HCT116 (cell line): ENCODE measurements at regions not wholly inside any gene's neighbourhood (a gene's known extent, or its start where the extent isn't known, plus 50 kb on each side); places are given as distances from the start of the nearest gene placed in this dataset.

ENCODE experiments used
- ATAC-seq: fragments of 200-7000 bp; cut with Tn5 transposase; 2 replicates; pipeline ENCODE4 v1.9.1; 2020; ENCODE audit warnings: mild to moderate bottlenecking, moderate library complexity
- BruUV-seq: library from RNA; stranded (reverse); fragments of 400-500 nt; replicated peaks from 2 replicates; lab custom pipeline; 2021; lab: Mats Ljungman, UMichigan
- CTCF ChIA-PET: fragments of 300-600 bp; sonication (Branson Sonifier 250); formaldehyde crosslinking; loops from one replicate; lab custom pipeline; 2021; ENCODE audit warnings: antibody characterized with exemption; lab: Charles Lee
- POLR2A ChIA-PET: fragments of 300-600, 350-600 bp; sonication (Branson Sonifier 250); formaldehyde crosslinking; loops from one replicate; lab custom pipeline; 2021; ENCODE audit warnings: antibody characterized with exemption; lab: Charles Lee
- RAD21 ChIA-PET, 2 experiments: fragments of 300-600 bp; sonication (Branson Sonifier 250); formaldehyde crosslinking; loops; one replicate each; lab custom pipeline; 2023; ENCODE audit warnings: low total read pairs in 2 of 2; ENCODE audit not compliant: uncharacterized antibody in 2 of 2, unreplicated experiment in 2 of 2, low non-redundant PET in 1 of 2; lab: Charles Lee
- DNase-seq: peaks from one replicate; pipeline ENCODE4 v3.0.0-alpha.2; 2010; ENCODE audit warnings: low read depth, low spot score
- H2AFZ ChIP-seq: fragments of 200-600 bp; shearing (Covaris generic), sonication (generic); 2 replicates; pipeline ENCODE4 v1.6.1; 2017; ENCODE audit warnings: low read depth, mixed run types, mixed read lengths, antibody characterized with exemption, low read length; ENCODE audit not compliant: poor library complexity, severe bottlenecking
- H3K27ac ChIP-seq: 2 replicates; pipeline ENCODE4 v1.5.1; 2012; ENCODE audit warnings: low read depth, low read length
- H3K27me3 ChIP-seq: fragments of 200-600 bp; sonication (generic); 2 replicates; pipeline ENCODE4 v1.6.1; 2016; ENCODE audit warnings: mixed run types, low read length, mixed read lengths; ENCODE audit not compliant: insufficient read depth
- H3K36me3 ChIP-seq, 2 experiments: fragments of 200-500 bp in 1 of 2; fragments of 200-600 bp in 1 of 2; sonication (Bioruptor generic) in 1 of 2; sonication (generic) in 1 of 2; 2 replicates each; pipeline versions ENCODE4 v1.5.1 to v1.6.1; 2014 to 2016; ENCODE audit warnings: low read length in 2 of 2, inconsistent platforms in 1 of 2, mixed read lengths in 1 of 2, mixed run types in 1 of 2; ENCODE audit not compliant: insufficient read depth in 2 of 2, control insufficient read depth in 1 of 2
- H3K4me1 ChIP-seq, 2 experiments: fragments of 200-600 bp in 1 of 2; sonication (generic) in 1 of 2; 2 replicates each; pipeline versions ENCODE4 v1.5.1 to v1.6.1; 2012 to 2017; ENCODE audit warnings: low read length in 2 of 2, inconsistent platforms in 1 of 2, mild to moderate bottlenecking in 1 of 2, mixed read lengths in 1 of 2, mixed run types in 1 of 2, moderate library complexity in 1 of 2; ENCODE audit not compliant: insufficient read depth in 2 of 2, control insufficient read depth in 1 of 2
- H3K4me2 ChIP-seq: fragments of 200-600 bp; sonication (generic); 2 replicates; pipeline ENCODE4 v1.6.1; 2017; ENCODE audit warnings: mixed run types, low read length, mixed read lengths
- H3K4me3 ChIP-seq, 2 experiments: fragments of 200-600 bp in 1 of 2; sonication (generic) in 1 of 2; replicated peaks in 1 of 2; 2 replicates each; pipeline ENCODE4 v1.5.1; 2011 to 2016; ENCODE audit warnings: low read length in 2 of 2, control low read depth in 1 of 2, low read depth in 1 of 2, mild to moderate bottlenecking in 1 of 2, mixed read lengths in 1 of 2, mixed run types in 1 of 2
- H3K79me2 ChIP-seq: fragments of 200-600 bp; sonication (generic); 2 replicates; pipeline ENCODE4 v1.6.1; 2017; ENCODE audit warnings: mild to moderate bottlenecking, mixed run types, low read length, moderate library complexity, mixed read lengths; ENCODE audit not compliant: insufficient read depth
- H3K9ac ChIP-seq: fragments of 200-600 bp; sonication (generic); 2 replicates; pipeline ENCODE4 v1.6.1; 2016; ENCODE audit warnings: low read length, mixed read lengths
- H3K9me2 ChIP-seq: fragments of 200-600 bp; sonication (generic), shearing (Covaris generic); 2 replicates; pipeline ENCODE4 v1.6.1; 2017; ENCODE audit warnings: mixed run types, mild to moderate bottlenecking, moderate library complexity; ENCODE audit not compliant: insufficient read depth
- H3K9me3 ChIP-seq, 2 experiments: fragments of 200-500 bp in 1 of 2; fragments of 200-600 bp in 1 of 2; sonication (Bioruptor generic) in 1 of 2; sonication (generic) in 1 of 2; 2 replicates each; pipeline ENCODE4 v1.6.1; 2014 to 2017; ENCODE audit warnings: low read length in 2 of 2, mixed read lengths in 2 of 2, inconsistent platforms in 1 of 2, low read depth in 1 of 2, mild to moderate bottlenecking in 1 of 2, mixed run types in 1 of 2, moderate library complexity in 1 of 2; ENCODE audit not compliant: control insufficient read depth in 1 of 2, insufficient read depth in 1 of 2
- H4K20me1 ChIP-seq: fragments of 200-600 bp; sonication (generic), shearing (Covaris generic); 2 replicates; pipeline ENCODE4 v1.6.1; 2017; ENCODE audit warnings: mixed run types, mild to moderate bottlenecking, moderate library complexity; ENCODE audit not compliant: insufficient read depth
- CBX3 ChIP-seq: IDR thresholded peaks from 2 replicates; pipeline ENCODE4 v1.6.1; 2012; ENCODE audit warnings: low read depth
- CEBPB ChIP-seq: IDR thresholded peaks from 2 replicates; pipeline ENCODE4 v1.6.1; 2012; ENCODE audit warnings: low read depth
- CTCF ChIP-seq, 3 experiments: fragments of 200-600 bp in 1 of 3; sonication (generic) in 1 of 3; IDR thresholded peaks in 2 of 3; conservative IDR thresholded peaks in 1 of 3; 2 replicates each; pipeline ENCODE4 v1.5.1; 2012 to 2017; ENCODE audit warnings: low read depth in 2 of 3, low read length in 2 of 3, antibody characterized with exemption in 1 of 3, borderline replicate concordance in 1 of 3, control low read depth in 1 of 3, mild to moderate bottlenecking in 1 of 3, mixed read lengths in 1 of 3, mixed run types in 1 of 3, moderate library complexity in 1 of 3; ENCODE audit not compliant: insufficient read depth in 1 of 3
- EGR1 ChIP-seq: IDR thresholded peaks from 2 replicates; pipeline ENCODE4 v1.6.1; 2012; ENCODE audit warnings: low read depth
- EZH2 ChIP-seq: fragments of 200-600 bp; sonication (generic); IDR thresholded peaks from 2 replicates; pipeline ENCODE4 v1.6.1; 2017; ENCODE audit warnings: antibody characterized with exemption, mixed run types
- EZH2phosphoT487 ChIP-seq: fragments of 200-600 bp; IDR thresholded peaks from 2 replicates; pipeline ENCODE4 v1.6.1; 2018; ENCODE audit warnings: antibody characterized with exemption, borderline replicate concordance
- JUND ChIP-seq: IDR thresholded peaks from 2 replicates; pipeline ENCODE4 v1.6.1; 2012
- MAX ChIP-seq: IDR thresholded peaks from 2 replicates; pipeline ENCODE4 v1.6.1; 2012
- POLR2A ChIP-seq: IDR thresholded peaks from 2 replicates; pipeline ENCODE4 v1.7.0; 2011; ENCODE audit warnings: borderline replicate concordance; ENCODE audit not compliant: insufficient read depth, insufficient read length; ENCODE audit errors: extremely low read depth
- POLR2AphosphoS5 ChIP-seq: IDR thresholded peaks from 2 replicates; pipeline ENCODE4 v1.6.1; 2011; ENCODE audit warnings: mild to moderate bottlenecking, low read depth, low read length, moderate library complexity
- RAD21 ChIP-seq: IDR thresholded peaks from 2 replicates; pipeline ENCODE4 v1.6.1; 2012; ENCODE audit warnings: low read depth, mild to moderate bottlenecking
- SIN3A ChIP-seq: IDR thresholded peaks from 2 replicates; pipeline ENCODE4 v1.6.1; 2012; ENCODE audit warnings: low read depth
- SP1 ChIP-seq: IDR thresholded peaks from 2 replicates; pipeline ENCODE4 v1.6.1; 2012; ENCODE audit warnings: low read depth
- YY1 ChIP-seq: IDR thresholded peaks from 2 replicates; pipeline ENCODE4 v1.6.1; 2011; ENCODE audit warnings: low read length, low read depth, moderate library complexity, mild to moderate bottlenecking; ENCODE audit not compliant: insufficient replicate concordance; ENCODE audit errors: extremely low read depth
- intact Hi-C: fragments of 100-400 bp; cut with micrococcal nuclease; formaldehyde crosslinking; loops from 2 replicates; pipeline ENCODE4 v1.10.0; 2022
- TF ChIP-seq, protein P1 (sequence below): IDR thresholded peaks from 2 replicates; pipeline ENCODE4 v1.6.1; 2012
- TF ChIP-seq, protein P2 (sequence below): IDR thresholded peaks from 2 replicates; pipeline ENCODE4 v1.6.1; 2011; ENCODE audit warnings: mild to moderate bottlenecking, low read length, moderate library complexity; ENCODE audit not compliant: insufficient replicate concordance; ENCODE audit errors: extremely low read depth

- H3K4me2 ChIP-seq = no peak overlapping the region
- no peaks in the 10 kb centered on the region for H4K20me1 ChIP-seq
- H3K36me3 ChIP-seq = no peaks in the 10 kb centered on the region
- no peaks in the 10 kb centered on the region for H3K27me3 ChIP-seq
- no peak overlapping the region for H3K9ac ChIP-seq
- ChIA-PET RAD21 (no interaction called here), CTCF (no interaction called here), POLR2A (no interaction called here)
- peaks cover 15 to 30% of the 10 kb centered on the region in 2 experiments for H3K4me1 ChIP-seq
- no peak overlapping the region for H3K4me3 ChIP-seq
- no TSS peak for BruUV-seq
- no peaks in the 10 kb centered on the region for H3K79me2 ChIP-seq
- H3K9me2 ChIP-seq = no peaks in the 10 kb centered on the region
- ATAC-seq = no peak
- no peak for DNase-seq
- no peak overlapping the region for H3K27ac ChIP-seq
- intact Hi-C loops = no loop called here
- no peak overlapping the region for H2AFZ ChIP-seq
- TF ChIP-seq CTCF (IDR thresholded peaks at IDR 0.05 in 2 of 3, conservative IDR thresholded peaks at IDR 0.05 in 1 of 3; ENCODE audit: borderline replicate concordance in 1 of 3, insufficient read depth in 1 of 3, low read depth in 2 of 3, low read length in 2 of 3) = no peak
- no peak for TF ChIP-seq SP1
- no peak for TF ChIP-seq POLR2A
- TF ChIP-seq EZH2phosphoT487 = no peak
- no peak for TF ChIP-seq YY1
- no peak for TF ChIP-seq MAX
- H3K9me3 ChIP-seq = no peaks in the 10 kb centered on the region
Measured at GRCh38 chr7:110388457-110388856, 702.5 kb upstream of the LRRN3 start.

DNA sequence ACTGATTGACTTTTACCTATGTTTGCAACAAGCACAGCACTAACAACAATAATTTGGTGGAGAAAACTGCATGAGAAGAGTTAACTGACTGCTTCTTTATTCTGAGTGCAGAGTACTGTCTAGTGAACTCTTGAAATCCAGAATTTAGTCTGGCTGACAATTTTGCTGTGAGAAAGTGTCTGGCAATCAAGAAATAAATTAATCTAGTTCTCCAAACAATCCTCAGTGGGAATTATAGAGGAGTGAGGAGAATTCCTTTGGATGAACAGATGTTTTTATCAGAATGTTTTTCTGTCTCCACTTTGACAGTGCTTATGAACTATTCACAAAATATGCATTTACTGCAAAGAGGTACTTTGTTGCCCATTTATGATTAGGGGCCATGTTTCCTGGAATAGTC is 694.9 kb upstream of the LRRN3 start:
- H3K9me2 ChIP-seq = no peaks in the 10 kb centered on the region
- no peaks in the 10 kb centered on the region for H3K27me3 ChIP-seq
- RAD21 ChIA-PET = no interaction called here
- no peak overlapping the region for H3K4me3 ChIP-seq
- H3K9me3 ChIP-seq = no peaks in the 10 kb centered on the region
- ATAC-seq (no peak), DNase-seq (no peak)
- no peaks in the 10 kb centered on the region for H3K36me3 ChIP-seq
- POLR2A ChIA-PET = no interaction called here
- no peaks in the 10 kb centered on the region for H4K20me1 ChIP-seq
- no TSS peak for BruUV-seq
- no peak overlapping the region for H2AFZ ChIP-seq
- H3K27ac ChIP-seq = no peak overlapping the region
- CTCF ChIA-PET = no interaction called here
- H3K79me2 ChIP-seq = no peaks in the 10 kb centered on the region
- no peak overlapping the region for H3K9ac ChIP-seq
- no peak overlapping the region for H3K4me2 ChIP-seq
- no peaks in the 10 kb centered on the region for H3K4me1 ChIP-seq
- intact Hi-C loops = no loop called here
- TF ChIP-seq POLR2A = no peak
- TF ChIP-seq, protein P1, sequence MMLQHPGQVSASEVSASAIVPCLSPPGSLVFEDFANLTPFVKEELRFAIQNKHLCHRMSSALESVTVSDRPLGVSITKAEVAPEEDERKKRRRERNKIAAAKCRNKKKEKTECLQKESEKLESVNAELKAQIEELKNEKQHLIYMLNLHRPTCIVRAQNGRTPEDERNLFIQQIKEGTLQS = no peak
- no peak for TF ChIP-seq JUND
- TF ChIP-seq RAD21 = no peak
- no peak for TF ChIP-seq CBX3
- TF ChIP-seq EGR1 = no peak
- TF ChIP-seq SP1 = no peak
- no peak for TF ChIP-seq CEBPB
- no peak for TF ChIP-seq POLR2AphosphoS5
- no peak for TF ChIP-seq EZH2phosphoT487
- no peak for TF ChIP-seq MAX
- TF ChIP-seq SIN3A = no peak
- no peak for TF ChIP-seq EZH2
- TF ChIP-seq, protein P2, sequence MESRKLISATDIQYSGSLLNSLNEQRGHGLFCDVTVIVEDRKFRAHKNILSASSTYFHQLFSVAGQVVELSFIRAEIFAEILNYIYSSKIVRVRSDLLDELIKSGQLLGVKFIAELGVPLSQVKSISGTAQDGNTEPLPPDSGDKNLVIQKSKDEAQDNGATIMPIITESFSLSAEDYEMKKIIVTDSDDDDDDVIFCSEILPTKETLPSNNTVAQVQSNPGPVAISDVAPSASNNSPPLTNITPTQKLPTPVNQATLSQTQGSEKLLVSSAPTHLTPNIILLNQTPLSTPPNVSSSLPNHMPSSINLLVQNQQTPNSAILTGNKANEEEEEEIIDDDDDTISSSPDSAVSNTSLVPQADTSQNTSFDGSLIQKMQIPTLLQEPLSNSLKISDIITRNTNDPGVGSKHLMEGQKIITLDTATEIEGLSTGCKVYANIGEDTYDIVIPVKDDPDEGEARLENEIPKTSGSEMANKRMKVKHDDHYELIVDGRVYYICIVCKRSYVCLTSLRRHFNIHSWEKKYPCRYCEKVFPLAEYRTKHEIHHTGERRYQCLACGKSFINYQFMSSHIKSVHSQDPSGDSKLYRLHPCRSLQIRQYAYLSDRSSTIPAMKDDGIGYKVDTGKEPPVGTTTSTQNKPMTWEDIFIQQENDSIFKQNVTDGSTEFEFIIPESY = no peak
- TF ChIP-seq YY1 = no peak
